HCT116 (cell line): ENCODE measurements at regions not wholly inside any gene's neighbourhood (a gene's known extent, or its start where the extent isn't known, plus 50 kb on each side); places are given as distances from the start of the nearest gene placed in this dataset.

Source experiments
- ATAC-seq: fragments of 200-7000 bp; cut with Tn5 transposase; 2 replicates; pipeline ENCODE4 v1.9.1; 2020; ENCODE audit warnings: mild to moderate bottlenecking, moderate library complexity
- BruUV-seq: library from RNA; stranded (reverse); fragments of 400-500 nt; replicated peaks from 2 replicates; lab custom pipeline; 2021; lab: Mats Ljungman, UMichigan
- CTCF ChIA-PET: fragments of 300-600 bp; sonication (Branson Sonifier 250); formaldehyde crosslinking; loops from one replicate; lab custom pipeline; 2021; ENCODE audit warnings: antibody characterized with exemption; lab: Charles Lee
- POLR2A ChIA-PET: fragments of 300-600, 350-600 bp; sonication (Branson Sonifier 250); formaldehyde crosslinking; loops from one replicate; lab custom pipeline; 2021; ENCODE audit warnings: antibody characterized with exemption; lab: Charles Lee
- RAD21 ChIA-PET, 2 experiments: fragments of 300-600 bp; sonication (Branson Sonifier 250); formaldehyde crosslinking; loops; one replicate each; lab custom pipeline; 2023; ENCODE audit warnings: low total read pairs in 2 of 2; ENCODE audit not compliant: uncharacterized antibody in 2 of 2, unreplicated experiment in 2 of 2, low non-redundant PET in 1 of 2; lab: Charles Lee
- DNase-seq: peaks from one replicate; pipeline ENCODE4 v3.0.0-alpha.2; 2010; ENCODE audit warnings: low read depth, low spot score
- H2AFZ ChIP-seq: fragments of 200-600 bp; shearing (Covaris generic), sonication (generic); 2 replicates; pipeline ENCODE4 v1.6.1; 2017; ENCODE audit warnings: low read depth, mixed run types, mixed read lengths, antibody characterized with exemption, low read length; ENCODE audit not compliant: poor library complexity, severe bottlenecking
- H3K27ac ChIP-seq: 2 replicates; pipeline ENCODE4 v1.5.1; 2012; ENCODE audit warnings: low read depth, low read length
- H3K27me3 ChIP-seq: fragments of 200-600 bp; sonication (generic); 2 replicates; pipeline ENCODE4 v1.6.1; 2016; ENCODE audit warnings: mixed run types, low read length, mixed read lengths; ENCODE audit not compliant: insufficient read depth
- H3K36me3 ChIP-seq, 2 experiments: fragments of 200-500 bp in 1 of 2; fragments of 200-600 bp in 1 of 2; sonication (Bioruptor generic) in 1 of 2; sonication (generic) in 1 of 2; 2 replicates each; pipeline versions ENCODE4 v1.5.1 to v1.6.1; 2014 to 2016; ENCODE audit warnings: low read length in 2 of 2, inconsistent platforms in 1 of 2, mixed read lengths in 1 of 2, mixed run types in 1 of 2; ENCODE audit not compliant: insufficient read depth in 2 of 2, control insufficient read depth in 1 of 2
- H3K4me1 ChIP-seq, 2 experiments: fragments of 200-600 bp in 1 of 2; sonication (generic) in 1 of 2; 2 replicates each; pipeline versions ENCODE4 v1.5.1 to v1.6.1; 2012 to 2017; ENCODE audit warnings: low read length in 2 of 2, inconsistent platforms in 1 of 2, mild to moderate bottlenecking in 1 of 2, mixed read lengths in 1 of 2, mixed run types in 1 of 2, moderate library complexity in 1 of 2; ENCODE audit not compliant: insufficient read depth in 2 of 2, control insufficient read depth in 1 of 2
- H3K4me2 ChIP-seq: fragments of 200-600 bp; sonication (generic); 2 replicates; pipeline ENCODE4 v1.6.1; 2017; ENCODE audit warnings: mixed run types, low read length, mixed read lengths
- H3K4me3 ChIP-seq, 2 experiments: fragments of 200-600 bp in 1 of 2; sonication (generic) in 1 of 2; replicated peaks in 1 of 2; 2 replicates each; pipeline ENCODE4 v1.5.1; 2011 to 2016; ENCODE audit warnings: low read length in 2 of 2, control low read depth in 1 of 2, low read depth in 1 of 2, mild to moderate bottlenecking in 1 of 2, mixed read lengths in 1 of 2, mixed run types in 1 of 2
- H3K79me2 ChIP-seq: fragments of 200-600 bp; sonication (generic); 2 replicates; pipeline ENCODE4 v1.6.1; 2017; ENCODE audit warnings: mild to moderate bottlenecking, mixed run types, low read length, moderate library complexity, mixed read lengths; ENCODE audit not compliant: insufficient read depth
- H3K9ac ChIP-seq: fragments of 200-600 bp; sonication (generic); 2 replicates; pipeline ENCODE4 v1.6.1; 2016; ENCODE audit warnings: low read length, mixed read lengths
- H3K9me2 ChIP-seq: fragments of 200-600 bp; sonication (generic), shearing (Covaris generic); 2 replicates; pipeline ENCODE4 v1.6.1; 2017; ENCODE audit warnings: mixed run types, mild to moderate bottlenecking, moderate library complexity; ENCODE audit not compliant: insufficient read depth
- H3K9me3 ChIP-seq, 2 experiments: fragments of 200-500 bp in 1 of 2; fragments of 200-600 bp in 1 of 2; sonication (Bioruptor generic) in 1 of 2; sonication (generic) in 1 of 2; 2 replicates each; pipeline ENCODE4 v1.6.1; 2014 to 2017; ENCODE audit warnings: low read length in 2 of 2, mixed read lengths in 2 of 2, inconsistent platforms in 1 of 2, low read depth in 1 of 2, mild to moderate bottlenecking in 1 of 2, mixed run types in 1 of 2, moderate library complexity in 1 of 2; ENCODE audit not compliant: control insufficient read depth in 1 of 2, insufficient read depth in 1 of 2
- H4K20me1 ChIP-seq: fragments of 200-600 bp; sonication (generic), shearing (Covaris generic); 2 replicates; pipeline ENCODE4 v1.6.1; 2017; ENCODE audit warnings: mixed run types, mild to moderate bottlenecking, moderate library complexity; ENCODE audit not compliant: insufficient read depth
- CBX3 ChIP-seq: IDR thresholded peaks from 2 replicates; pipeline ENCODE4 v1.6.1; 2012; ENCODE audit warnings: low read depth
- CEBPB ChIP-seq: IDR thresholded peaks from 2 replicates; pipeline ENCODE4 v1.6.1; 2012; ENCODE audit warnings: low read depth
- ELF1 ChIP-seq: IDR thresholded peaks from 2 replicates; pipeline ENCODE4 v1.6.1; 2012; ENCODE audit warnings: low read depth, borderline replicate concordance
- JUND ChIP-seq: IDR thresholded peaks from 2 replicates; pipeline ENCODE4 v1.6.1; 2012
- POLR2A ChIP-seq: IDR thresholded peaks from 2 replicates; pipeline ENCODE4 v1.7.0; 2011; ENCODE audit warnings: borderline replicate concordance; ENCODE audit not compliant: insufficient read depth, insufficient read length; ENCODE audit errors: extremely low read depth
- POLR2AphosphoS5 ChIP-seq: IDR thresholded peaks from 2 replicates; pipeline ENCODE4 v1.6.1; 2011; ENCODE audit warnings: mild to moderate bottlenecking, low read depth, low read length, moderate library complexity
- SIN3A ChIP-seq: IDR thresholded peaks from 2 replicates; pipeline ENCODE4 v1.6.1; 2012; ENCODE audit warnings: low read depth
- SP1 ChIP-seq: IDR thresholded peaks from 2 replicates; pipeline ENCODE4 v1.6.1; 2012; ENCODE audit warnings: low read depth
- SRF ChIP-seq: IDR thresholded peaks from 2 replicates; pipeline ENCODE4 v1.6.1; 2012; ENCODE audit warnings: low read depth
- TCF7L2 ChIP-seq: IDR thresholded peaks from 2 replicates; pipeline ENCODE4 v1.7.0; 2011; ENCODE audit warnings: borderline replicate concordance, inconsistent platforms; ENCODE audit not compliant: insufficient read depth, insufficient read length; ENCODE audit errors: extremely low read depth
- ZNF274 ChIP-seq: fragments of 200-500 bp; sonication (Bioruptor generic); IDR thresholded peaks from 2 replicates; pipeline ENCODE4 v1.6.1; 2014; ENCODE audit warnings: mild to moderate bottlenecking, low read depth, low read length, inconsistent platforms
- intact Hi-C: fragments of 100-400 bp; cut with micrococcal nuclease; formaldehyde crosslinking; loops from 2 replicates; pipeline ENCODE4 v1.10.0; 2022
- TF ChIP-seq, protein P1 (sequence below), 3 experiments: fragments of 200-600 bp in 1 of 3; sonication (generic) in 1 of 3; IDR thresholded peaks in 2 of 3; conservative IDR thresholded peaks in 1 of 3; 2 replicates each; pipeline ENCODE4 v1.5.1; 2012 to 2017; ENCODE audit warnings: low read depth in 2 of 3, low read length in 2 of 3, antibody characterized with exemption in 1 of 3, borderline replicate concordance in 1 of 3, control low read depth in 1 of 3, mild to moderate bottlenecking in 1 of 3, mixed read lengths in 1 of 3, mixed run types in 1 of 3, moderate library complexity in 1 of 3; ENCODE audit not compliant: insufficient read depth in 1 of 3
- TF ChIP-seq, protein P2 (sequence below): IDR thresholded peaks from 2 replicates; pipeline ENCODE4 v1.6.1; 2012; ENCODE audit warnings: low read depth

DNA sequence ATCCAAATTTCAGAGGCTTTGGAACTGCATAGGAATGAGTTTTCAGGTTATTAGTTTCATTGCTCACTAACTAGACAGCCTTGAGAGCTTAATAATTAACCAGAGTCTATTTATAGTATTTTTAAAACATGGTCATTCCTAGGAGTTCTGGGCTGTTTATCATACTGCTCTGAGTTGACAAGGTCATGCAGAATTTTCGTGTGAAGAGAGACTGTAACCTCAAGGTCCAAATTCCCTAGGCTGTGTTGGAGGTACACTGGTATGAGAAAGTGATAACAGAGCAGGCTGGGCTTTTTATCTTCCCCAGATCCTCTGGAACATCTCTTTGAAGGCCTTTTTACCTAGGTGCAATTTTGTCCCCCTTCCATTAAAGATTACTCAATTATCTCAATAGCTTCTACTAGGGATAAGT lies 736.3 kb downstream of the LTN1 start:
- no peaks in the 10 kb centered on the region for H3K27me3 ChIP-seq
- H3K36me3 ChIP-seq, result no peaks in the 10 kb centered on the region
- H3K4me3 ChIP-seq, result no peak overlapping the region
- POLR2A ChIA-PET, result no interaction called here
- H3K4me1 ChIP-seq, result no peaks in the 10 kb centered on the region
- RAD21 ChIA-PET, result no interaction called here
- H4K20me1 ChIP-seq, result no peaks in the 10 kb centered on the region
- H3K4me2 ChIP-seq, result no peak overlapping the region
- peaks cover 10 to 18% of the 10 kb centered on the region in 2 experiments; a peak in 2 of 4 replicates for H3K9me3 ChIP-seq
- TF ChIP-seq SIN3A, result no peak
- TF ChIP-seq ELF1, result no peak
- no peak for TF ChIP-seq ZNF274
- TF ChIP-seq, protein P1, sequence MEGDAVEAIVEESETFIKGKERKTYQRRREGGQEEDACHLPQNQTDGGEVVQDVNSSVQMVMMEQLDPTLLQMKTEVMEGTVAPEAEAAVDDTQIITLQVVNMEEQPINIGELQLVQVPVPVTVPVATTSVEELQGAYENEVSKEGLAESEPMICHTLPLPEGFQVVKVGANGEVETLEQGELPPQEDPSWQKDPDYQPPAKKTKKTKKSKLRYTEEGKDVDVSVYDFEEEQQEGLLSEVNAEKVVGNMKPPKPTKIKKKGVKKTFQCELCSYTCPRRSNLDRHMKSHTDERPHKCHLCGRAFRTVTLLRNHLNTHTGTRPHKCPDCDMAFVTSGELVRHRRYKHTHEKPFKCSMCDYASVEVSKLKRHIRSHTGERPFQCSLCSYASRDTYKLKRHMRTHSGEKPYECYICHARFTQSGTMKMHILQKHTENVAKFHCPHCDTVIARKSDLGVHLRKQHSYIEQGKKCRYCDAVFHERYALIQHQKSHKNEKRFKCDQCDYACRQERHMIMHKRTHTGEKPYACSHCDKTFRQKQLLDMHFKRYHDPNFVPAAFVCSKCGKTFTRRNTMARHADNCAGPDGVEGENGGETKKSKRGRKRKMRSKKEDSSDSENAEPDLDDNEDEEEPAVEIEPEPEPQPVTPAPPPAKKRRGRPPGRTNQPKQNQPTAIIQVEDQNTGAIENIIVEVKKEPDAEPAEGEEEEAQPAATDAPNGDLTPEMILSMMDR (IDR thresholded peaks at IDR 0.05 in 2 of 3, conservative IDR thresholded peaks at IDR 0.05 in 1 of 3; ENCODE audit: borderline replicate concordance in 1 of 3, insufficient read depth in 1 of 3, low read depth in 2 of 3, low read length in 2 of 3), result no peak
- TF ChIP-seq SP1, result no peak
- TF ChIP-seq JUND, result no peak
- H3K9ac ChIP-seq, result no peak overlapping the region
- no peaks in the 10 kb centered on the region for H3K9me2 ChIP-seq
- no peak overlapping the region for H2AFZ ChIP-seq
- ATAC-seq, result no peak
- no peak for DNase-seq
- BruUV-seq, result no TSS peak
- H3K27ac ChIP-seq, result no peak overlapping the region
- intact Hi-C loops, result no loop called here
- H3K79me2 ChIP-seq, result no peaks in the 10 kb centered on the region
- CTCF ChIA-PET, result no interaction called here

DNA sequence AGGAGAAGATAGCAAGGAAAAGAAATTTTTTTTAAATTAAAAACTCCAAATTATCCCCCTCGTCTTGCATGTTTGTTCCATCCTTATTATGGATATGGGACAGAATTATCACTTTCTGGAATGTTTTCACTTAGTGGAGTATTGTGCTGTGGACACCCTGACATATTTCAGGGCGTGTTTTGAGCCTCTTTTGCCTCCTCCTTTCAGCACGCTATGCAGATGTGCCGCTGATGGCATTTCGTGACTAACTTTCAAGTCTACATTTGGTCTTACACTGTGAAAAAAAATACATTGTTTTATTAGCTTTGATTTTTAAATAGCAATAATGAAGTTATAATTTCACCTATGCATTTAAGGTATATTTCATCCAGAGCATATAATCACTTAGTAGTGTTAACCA lies 738.7 kb downstream of the LTN1 start:
- Histone ChIP-seq H4K20me1 (no peaks in the 10 kb centered on the region), H2AFZ (no peak overlapping the region), H3K36me3 (no peaks in the 10 kb centered on the region), H3K9me2 (no peaks in the 10 kb centered on the region), H3K27me3 (no peaks in the 10 kb centered on the region), H3K9ac (no peak overlapping the region), H3K27ac (no peak overlapping the region), H3K4me2 (no peak overlapping the region), H3K9me3 (peaks cover 12 to 20% of the 10 kb centered on the region in 2 experiments; a peak in 3 of 4 replicates), H3K79me2 (no peaks in the 10 kb centered on the region), H3K4me1 (no peaks in the 10 kb centered on the region), H3K4me3 (no peak overlapping the region)
- ChIA-PET RAD21 (no interaction called here), POLR2A (no interaction called here), CTCF (no interaction called here)
- DNase-seq (no peak), ATAC-seq (no peak)
- intact Hi-C loops, result no loop called here
- no TSS peak for BruUV-seq
- TF ChIP-seq, protein P1 (IDR thresholded peaks at IDR 0.05 in 2 of 3, conservative IDR thresholded peaks at IDR 0.05 in 1 of 3; ENCODE audit: borderline replicate concordance in 1 of 3, insufficient read depth in 1 of 3, low read depth in 2 of 3, low read length in 2 of 3), result no peak
- TF ChIP-seq CBX3 (no peak), TCF7L2 (no peak), SP1 (no peak), ZNF274 (no peak), POLR2AphosphoS5 (no peak), SIN3A (no peak), CEBPB (no peak), POLR2A (no peak), SRF (no peak)
- TF ChIP-seq, protein P2, sequence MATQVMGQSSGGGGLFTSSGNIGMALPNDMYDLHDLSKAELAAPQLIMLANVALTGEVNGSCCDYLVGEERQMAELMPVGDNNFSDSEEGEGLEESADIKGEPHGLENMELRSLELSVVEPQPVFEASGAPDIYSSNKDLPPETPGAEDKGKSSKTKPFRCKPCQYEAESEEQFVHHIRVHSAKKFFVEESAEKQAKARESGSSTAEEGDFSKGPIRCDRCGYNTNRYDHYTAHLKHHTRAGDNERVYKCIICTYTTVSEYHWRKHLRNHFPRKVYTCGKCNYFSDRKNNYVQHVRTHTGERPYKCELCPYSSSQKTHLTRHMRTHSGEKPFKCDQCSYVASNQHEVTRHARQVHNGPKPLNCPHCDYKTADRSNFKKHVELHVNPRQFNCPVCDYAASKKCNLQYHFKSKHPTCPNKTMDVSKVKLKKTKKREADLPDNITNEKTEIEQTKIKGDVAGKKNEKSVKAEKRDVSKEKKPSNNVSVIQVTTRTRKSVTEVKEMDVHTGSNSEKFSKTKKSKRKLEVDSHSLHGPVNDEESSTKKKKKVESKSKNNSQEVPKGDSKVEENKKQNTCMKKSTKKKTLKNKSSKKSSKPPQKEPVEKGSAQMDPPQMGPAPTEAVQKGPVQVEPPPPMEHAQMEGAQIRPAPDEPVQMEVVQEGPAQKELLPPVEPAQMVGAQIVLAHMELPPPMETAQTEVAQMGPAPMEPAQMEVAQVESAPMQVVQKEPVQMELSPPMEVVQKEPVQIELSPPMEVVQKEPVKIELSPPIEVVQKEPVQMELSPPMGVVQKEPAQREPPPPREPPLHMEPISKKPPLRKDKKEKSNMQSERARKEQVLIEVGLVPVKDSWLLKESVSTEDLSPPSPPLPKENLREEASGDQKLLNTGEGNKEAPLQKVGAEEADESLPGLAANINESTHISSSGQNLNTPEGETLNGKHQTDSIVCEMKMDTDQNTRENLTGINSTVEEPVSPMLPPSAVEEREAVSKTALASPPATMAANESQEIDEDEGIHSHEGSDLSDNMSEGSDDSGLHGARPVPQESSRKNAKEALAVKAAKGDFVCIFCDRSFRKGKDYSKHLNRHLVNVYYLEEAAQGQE, result no peak
